ENCODE measurements at regions not wholly inside any gene's neighbourhood (a gene's known extent, or its start where the extent isn't known, plus 50 kb on each side); places are given as distances from the start of the nearest gene placed in this dataset.

- Histone ChIP-seq H3K36me3 (ENCODE audit: control insufficient read depth, insufficient read depth, low read length) (no peaks in the 10 kb centered on the region), H3K4me3 (ENCODE audit: low read depth, low read length) (no peak overlapping the region), H3K27me3 (replicated peaks; ENCODE audit: control insufficient read depth, insufficient read depth, low read length) (no peaks in the 10 kb centered on the region), H3K9me3 (no peaks in the 10 kb centered on the region), H3K4me1 (no peaks in the 10 kb centered on the region)
- Mint-ChIP-seq H3K4me1 (ENCODE audit: low read depth, unreplicated experiment) (no peaks in the 10 kb centered on the region), H3K27me3 (ENCODE audit: insufficient read depth, unreplicated experiment) (peaks cover 15% of the 10 kb centered on the region), H3K27ac (ENCODE audit: unreplicated experiment) (no peak overlapping the region), H3K9me3 (ENCODE audit: unreplicated experiment) (no peaks in the 10 kb centered on the region), H3K4me3 (ENCODE audit: unreplicated experiment) (no peak overlapping the region), H3K36me3 (ENCODE audit: insufficient read depth, unreplicated experiment) (no peaks in the 10 kb centered on the region)
- no peak for TF ChIP-seq CTCF (IDR thresholded peaks at IDR 0.05; ENCODE audit: insufficient read depth in 1 of 2, low read depth in 1 of 2, low read length in 1 of 2, severe bottlenecking in 1 of 2, unreplicated experiment in 1 of 2)
- intact Hi-C loops (cut with micrococcal nuclease; ENCODE audit: unreplicated experiment), result no loop called here
- no peak for DNase-seq
- CTCF ChIA-PET, result no interaction called here
- BruUV-seq (replicated peaks), result no TSS peak
- POLR2A ChIA-PET, result no interaction called here
Observed at GRCh38 chr10:23884670-23885069, 324.3 kb upstream of the KIAA1217 start.

GRCh38 chr10:23885853-23886252, 323.1 kb upstream of the KIAA1217 start:
- POLR2A ChIA-PET, result no interaction called here
- no peaks in the 10 kb centered on the region for H3K4me1 Mint-ChIP-seq (ENCODE audit: low read depth, unreplicated experiment)
- H3K4me3 ChIP-seq (ENCODE audit: low read depth, low read length), result no peak overlapping the region
- BruUV-seq (replicated peaks), result no TSS peak
- no peaks in the 10 kb centered on the region for H3K36me3 Mint-ChIP-seq (ENCODE audit: insufficient read depth, unreplicated experiment)
- H3K27ac Mint-ChIP-seq (ENCODE audit: unreplicated experiment), result no peak overlapping the region
- H3K4me1 ChIP-seq, result no peaks in the 10 kb centered on the region
- no peaks in the 10 kb centered on the region for H3K27me3 ChIP-seq (replicated peaks; ENCODE audit: control insufficient read depth, insufficient read depth, low read length)
- H3K9me3 ChIP-seq, result no peaks in the 10 kb centered on the region
- no peaks in the 10 kb centered on the region for H3K36me3 ChIP-seq (ENCODE audit: control insufficient read depth, insufficient read depth, low read length)
- no peak for TF ChIP-seq CTCF (IDR thresholded peaks at IDR 0.05; ENCODE audit: insufficient read depth in 1 of 2, low read depth in 1 of 2, low read length in 1 of 2, severe bottlenecking in 1 of 2, unreplicated experiment in 1 of 2)
- no peak overlapping the region for H3K4me3 Mint-ChIP-seq (ENCODE audit: unreplicated experiment)
- no peaks in the 10 kb centered on the region for H3K9me3 Mint-ChIP-seq (ENCODE audit: unreplicated experiment)
- intact Hi-C loops (cut with micrococcal nuclease; ENCODE audit: unreplicated experiment), result loop anchor here (1.0 kb wide), 1 partner anchor 310 kb away; no protein-coding TSS in a partner anchor
- DNase-seq, result no peak
- peaks cover 13% of the 10 kb centered on the region for H3K27me3 Mint-ChIP-seq (ENCODE audit: insufficient read depth, unreplicated experiment)
- CTCF ChIA-PET, result no interaction called here

- no peaks in the 10 kb centered on the region for H3K9me3 Mint-ChIP-seq (ENCODE audit: unreplicated experiment)
- peak; percentile 22 to 44 for TF ChIP-seq CTCF (IDR thresholded peaks at IDR 0.05; ENCODE audit: insufficient read depth in 1 of 2, low read depth in 1 of 2, low read length in 1 of 2, severe bottlenecking in 1 of 2, unreplicated experiment in 1 of 2)
- H3K4me3 Mint-ChIP-seq (ENCODE audit: unreplicated experiment), result no peak overlapping the region
- ChIA-PET CTCF (no interaction called here), POLR2A (no interaction called here)
- intact Hi-C loops (cut with micrococcal nuclease; ENCODE audit: unreplicated experiment), result loop anchor here (1.0 kb wide), 1 partner anchor 310 kb away; no protein-coding TSS in a partner anchor
- no peaks in the 10 kb centered on the region for H3K36me3 ChIP-seq (ENCODE audit: control insufficient read depth, insufficient read depth, low read length)
- H3K27me3 ChIP-seq (replicated peaks; ENCODE audit: control insufficient read depth, insufficient read depth, low read length), result 0 out of 2 replicates have a peak, but pooled peaks cover 1% of the 10 kb centered on the region
- no peaks in the 10 kb centered on the region for H3K4me1 Mint-ChIP-seq (ENCODE audit: low read depth, unreplicated experiment)
- no peak overlapping the region for H3K27ac Mint-ChIP-seq (ENCODE audit: unreplicated experiment)
- no TSS peak for BruUV-seq (replicated peaks)
- no peaks in the 10 kb centered on the region for H3K36me3 Mint-ChIP-seq (ENCODE audit: insufficient read depth, unreplicated experiment)
- no peaks in the 10 kb centered on the region for H3K4me1 ChIP-seq
- DNase-seq, result peak in 1 of 2 experiments; percentile 46
- no peak overlapping the region for H3K4me3 ChIP-seq (ENCODE audit: low read depth, low read length)
- no peaks in the 10 kb centered on the region for H3K9me3 ChIP-seq
- peaks cover 15% of the 10 kb centered on the region for H3K27me3 Mint-ChIP-seq (ENCODE audit: insufficient read depth, unreplicated experiment)
Observed at GRCh38 chr10:23886355-23886754, 322.6 kb upstream of the KIAA1217 start.

Data from Caco-2 (cell line).